Lung (tissue), 11 donors: ENCODE measurements at regions not wholly inside any gene's neighbourhood (a gene's known extent, or its start where the extent isn't known, plus 50 kb on each side); places are given as distances from the start of the nearest gene placed in this dataset.

ENCODE experiments used
- ATAC-seq: fragments of 200-7000 bp; cut with Tn5 transposase; one replicate; pipeline ENCODE4 v1.9.1; 2020; ENCODE audit warnings: moderate number of reproducible peaks; ENCODE audit not compliant: insufficient read depth, low FRiP score
- DNase-seq, 3 donors: peaks; one replicate each; pipeline ENCODE4 v3.0.0-alpha.2; 2013 to 2017
- H3K27ac ChIP-seq, 2 donors: one replicate each; pipeline ENCODE4 v1.5.1; 2013; ENCODE audit warnings: mild to moderate bottlenecking in 2 of 2, moderate library complexity in 2 of 2, control low read depth in 1 of 2, inconsistent platforms in 1 of 2, low read depth in 1 of 2, low read length in 1 of 2
- H3K27me3 ChIP-seq, 3 donors: one replicate each; pipeline ENCODE4 v1.5.1; 2013; ENCODE audit warnings: low read length in 2 of 3; ENCODE audit not compliant: control insufficient read depth in 3 of 3, insufficient read depth in 3 of 3
- H3K36me3 ChIP-seq, 4 donors: one replicate each; pipeline ENCODE4 v1.5.1; 2013; ENCODE audit warnings: low read length in 4 of 4, mild to moderate bottlenecking in 1 of 4, moderate library complexity in 1 of 4; ENCODE audit not compliant: control insufficient read depth in 4 of 4, insufficient read depth in 4 of 4
- H3K4me1 ChIP-seq, 5 donors: one replicate each; pipeline ENCODE4 v1.5.1; 2013; ENCODE audit warnings: low read length in 5 of 5, mild to moderate bottlenecking in 2 of 5, moderate library complexity in 1 of 5; ENCODE audit not compliant: control insufficient read depth in 5 of 5, insufficient read depth in 5 of 5
- H3K4me3 ChIP-seq: one replicate; pipeline ENCODE4 v1.5.1; 2013; ENCODE audit warnings: mild to moderate bottlenecking, control low read depth, moderate library complexity
- H3K9ac ChIP-seq, 2 donors: one replicate each; pipeline ENCODE4 v1.5.1; 2013; ENCODE audit warnings: low read length in 2 of 2, control low read depth in 1 of 2; ENCODE audit not compliant: insufficient read depth in 1 of 2
- H3K9me3 ChIP-seq, 4 donors: one replicate each; pipeline ENCODE4 v1.5.1; 2013; ENCODE audit warnings: low read length in 3 of 4, mild to moderate bottlenecking in 1 of 4, moderate library complexity in 1 of 4; ENCODE audit not compliant: control insufficient read depth in 4 of 4, insufficient read depth in 3 of 4
- WGBS, 2 donors: extraction: QIAGEN DNeasy Blood & Tissue Kit; methylation state at CpG; one replicate each; pipeline ENCODE4 v1.1.7; 2013; 5-methylcytosine and 5-hydroxymethylcytosine counted together
- TF ChIP-seq, protein P1 (sequence below): IDR thresholded peaks from 2 replicates; pipeline ENCODE4 v1.5.1; 2012; ENCODE audit warnings: mild to moderate bottlenecking; ENCODE audit errors: control extremely low read depth, extremely low read depth
- donor health status: control.
- donor health status: control.
- donor health status: Bipolar disorder and iron deficiency.
- donor health status: healthy.
- donor health status: DM: yes; HTN: yes; CAD: no.

DNA sequence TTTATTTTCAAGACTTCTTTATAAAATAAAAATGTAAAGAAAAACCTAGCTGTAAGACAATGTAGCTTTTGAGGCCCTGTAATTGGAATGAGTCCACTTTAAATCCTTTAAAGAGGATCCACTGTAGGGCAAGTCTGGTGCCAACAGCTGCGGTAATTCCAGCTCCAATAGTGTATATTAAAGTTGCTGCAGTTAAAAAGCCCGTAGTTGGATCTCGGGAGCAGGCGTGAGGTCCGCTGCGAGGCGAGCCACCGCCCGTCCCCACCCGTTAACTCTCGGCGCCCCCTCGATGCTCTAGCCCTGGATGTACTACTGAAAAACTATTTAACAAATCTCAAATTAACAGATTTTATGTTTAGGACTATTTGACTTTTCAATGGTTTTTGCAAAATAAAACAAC, 414.7 kb upstream of the SEMA3C start:
- Histone ChIP-seq H3K4me3 (no peak overlapping the region), H3K4me1 (no peaks in the 10 kb centered on the region), H3K27me3 (no peaks in the 10 kb centered on the region), H3K36me3 (no peaks in the 10 kb centered on the region), H3K9me3 (no peaks in the 10 kb centered on the region), H3K9ac (no peak overlapping the region), H3K27ac (no peak overlapping the region)
- 95 to 96% methylated on average over 13 of the region's 13 CpGs for WGBS, 2 donors
- no peak for DNase-seq
- TF ChIP-seq, protein P1, sequence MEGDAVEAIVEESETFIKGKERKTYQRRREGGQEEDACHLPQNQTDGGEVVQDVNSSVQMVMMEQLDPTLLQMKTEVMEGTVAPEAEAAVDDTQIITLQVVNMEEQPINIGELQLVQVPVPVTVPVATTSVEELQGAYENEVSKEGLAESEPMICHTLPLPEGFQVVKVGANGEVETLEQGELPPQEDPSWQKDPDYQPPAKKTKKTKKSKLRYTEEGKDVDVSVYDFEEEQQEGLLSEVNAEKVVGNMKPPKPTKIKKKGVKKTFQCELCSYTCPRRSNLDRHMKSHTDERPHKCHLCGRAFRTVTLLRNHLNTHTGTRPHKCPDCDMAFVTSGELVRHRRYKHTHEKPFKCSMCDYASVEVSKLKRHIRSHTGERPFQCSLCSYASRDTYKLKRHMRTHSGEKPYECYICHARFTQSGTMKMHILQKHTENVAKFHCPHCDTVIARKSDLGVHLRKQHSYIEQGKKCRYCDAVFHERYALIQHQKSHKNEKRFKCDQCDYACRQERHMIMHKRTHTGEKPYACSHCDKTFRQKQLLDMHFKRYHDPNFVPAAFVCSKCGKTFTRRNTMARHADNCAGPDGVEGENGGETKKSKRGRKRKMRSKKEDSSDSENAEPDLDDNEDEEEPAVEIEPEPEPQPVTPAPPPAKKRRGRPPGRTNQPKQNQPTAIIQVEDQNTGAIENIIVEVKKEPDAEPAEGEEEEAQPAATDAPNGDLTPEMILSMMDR: no peak
- ATAC-seq: no peak

DNA sequence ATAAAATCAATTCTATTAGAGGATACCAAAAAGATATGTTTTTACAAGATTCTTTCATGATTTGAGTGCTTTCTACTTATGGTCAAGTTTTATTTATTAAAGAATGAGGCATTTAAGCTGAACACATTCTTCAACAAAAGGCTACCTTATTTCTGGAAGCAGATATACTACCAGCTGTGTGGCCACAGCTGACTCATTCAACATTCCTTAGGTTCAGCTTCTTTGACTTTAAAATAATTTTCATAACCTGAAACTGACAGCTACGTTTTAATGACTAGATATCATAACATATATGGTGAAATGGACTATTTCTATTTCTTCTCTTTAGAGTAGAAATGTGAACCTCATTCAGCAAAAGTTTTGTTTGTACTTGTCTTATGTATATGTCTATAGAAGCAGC, 414.2 kb upstream of the SEMA3C start:
- 90 to 95% methylated on average over 1 of the region's 1 CpG for WGBS, 2 donors
- DNase-seq (no peak), ATAC-seq (no peak)
- H3K27me3 ChIP-seq: no peaks in the 10 kb centered on the region
- H3K9me3 ChIP-seq: no peaks in the 10 kb centered on the region
- H3K9ac ChIP-seq: no peak overlapping the region
- H3K36me3 ChIP-seq: no peaks in the 10 kb centered on the region
- no peak overlapping the region for H3K4me3 ChIP-seq
- TF ChIP-seq, protein P1: no peak
- no peaks in the 10 kb centered on the region for H3K4me1 ChIP-seq
- H3K27ac ChIP-seq: no peak overlapping the region

DNA sequence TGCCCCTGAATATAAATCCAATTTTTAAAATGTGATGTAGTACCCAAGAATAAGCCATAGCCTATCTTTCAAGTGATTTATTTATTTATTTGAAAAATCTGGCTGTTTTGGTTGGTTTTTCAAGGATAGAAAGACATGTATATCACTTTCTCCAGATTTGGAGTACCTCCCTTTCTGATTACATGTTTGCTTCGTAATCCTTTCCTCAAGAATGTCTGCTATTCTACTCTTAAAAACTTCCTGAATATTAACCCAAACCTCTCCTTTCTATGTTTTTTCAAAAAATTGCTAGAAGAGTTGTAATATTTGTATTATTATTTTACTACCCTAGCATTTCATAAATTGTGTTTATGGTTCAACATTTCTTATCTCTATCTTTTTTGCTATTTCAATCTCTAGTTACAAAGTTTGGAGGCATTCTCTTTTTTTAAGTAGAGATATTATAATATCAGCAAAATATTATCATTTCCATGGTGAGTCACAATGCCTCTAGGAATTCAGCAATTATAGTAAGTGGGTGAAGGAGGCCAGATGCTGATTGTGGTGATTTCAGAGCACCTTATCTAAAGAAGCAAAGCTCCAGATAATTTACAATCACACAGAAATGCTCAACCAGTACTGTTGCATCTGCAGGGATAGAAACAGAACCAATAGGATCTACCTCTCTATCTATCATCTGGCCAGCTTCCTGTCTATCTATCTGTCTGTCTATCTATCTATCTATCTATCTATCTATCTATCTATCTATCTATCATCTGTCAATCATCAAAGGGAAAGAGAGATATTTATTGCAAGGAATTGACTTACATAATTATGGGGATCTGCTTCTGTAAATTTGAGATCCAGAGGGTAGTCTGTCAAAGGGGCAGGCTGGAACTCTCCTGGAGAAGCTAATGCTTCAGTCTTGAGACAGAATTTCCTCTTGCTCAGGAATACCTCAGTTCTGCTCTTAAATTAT, 412.5 kb upstream of the SEMA3C start:
- TF ChIP-seq, protein P1: no peak
- no peaks in the 10 kb centered on the region for H3K9me3 ChIP-seq
- DNase-seq: no peak
- H3K4me1 ChIP-seq: no peaks in the 10 kb centered on the region
- H3K9ac ChIP-seq: no peak overlapping the region
- no peak overlapping the region for H3K4me3 ChIP-seq
- no peak overlapping the region for H3K27ac ChIP-seq
- no peaks in the 10 kb centered on the region for H3K36me3 ChIP-seq
- no peaks in the 10 kb centered on the region for H3K27me3 ChIP-seq
- 44 to 72% methylated on average over 1 of the region's 1 CpG for WGBS, 2 donors
- no peak for ATAC-seq
